CD4-positive, alpha-beta T cell treated with Interleukin-6 for 4 hours (primary cell): ENCODE measurements at regions not wholly inside any gene's neighbourhood (a gene's known extent, or its start where the extent isn't known, plus 50 kb on each side); places are given as distances from the start of the nearest gene placed in this dataset.
"Not testable (repeated sequence)": the region's sequence is repeated elsewhere in the genome, so short reads cannot be mapped to it uniquely, and the experiment has no call there.

Experiments used
- DNase-seq: peaks from one replicate; pipeline ENCODE4 v3.0.0-alpha.2; 2020; ENCODE audit warnings: mixed read lengths

DNA sequence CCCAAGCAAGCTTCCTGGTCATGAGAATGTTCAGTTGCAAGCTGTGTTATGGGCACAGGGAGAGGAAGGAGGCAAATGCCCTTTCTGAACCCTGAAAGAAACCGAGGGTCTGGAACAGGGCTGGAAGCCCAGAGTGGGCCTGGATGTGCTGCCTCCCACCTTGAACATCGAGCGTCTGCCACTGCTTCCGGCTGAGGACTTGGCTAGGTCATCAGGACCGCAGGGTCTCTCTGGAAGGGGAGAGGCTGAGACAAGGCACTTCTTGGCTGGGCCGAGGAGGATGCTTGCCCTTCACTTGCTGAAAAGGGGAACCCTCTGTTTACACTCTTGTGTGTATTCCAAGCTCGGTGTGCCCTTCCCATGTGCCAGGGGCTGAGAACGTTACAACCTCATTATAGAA is 168.0 kb upstream of the C1orf174 start:
- no peak for DNase-seq

DNA sequence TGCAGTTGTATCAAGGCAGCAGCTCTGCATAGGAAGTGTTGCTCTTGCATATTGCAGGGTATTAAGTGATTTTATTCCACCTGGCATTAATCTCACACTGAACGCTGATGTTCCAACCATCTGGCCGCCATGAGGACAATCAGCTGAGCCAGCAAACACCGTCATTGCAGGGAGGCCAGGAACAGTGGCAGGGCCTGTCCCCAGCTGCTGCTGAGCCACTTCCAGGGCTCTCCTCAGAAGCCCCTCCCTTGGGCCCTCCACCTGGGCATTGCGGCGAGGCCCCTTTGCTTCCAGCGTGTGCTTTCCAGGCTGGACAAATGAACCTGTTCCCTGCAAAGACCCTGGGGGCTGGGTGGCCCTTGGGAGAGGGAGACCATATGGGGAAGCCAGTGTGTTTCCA is 171.6 kb upstream of the C1orf174 start:
- DNase-seq = no peak

DNA sequence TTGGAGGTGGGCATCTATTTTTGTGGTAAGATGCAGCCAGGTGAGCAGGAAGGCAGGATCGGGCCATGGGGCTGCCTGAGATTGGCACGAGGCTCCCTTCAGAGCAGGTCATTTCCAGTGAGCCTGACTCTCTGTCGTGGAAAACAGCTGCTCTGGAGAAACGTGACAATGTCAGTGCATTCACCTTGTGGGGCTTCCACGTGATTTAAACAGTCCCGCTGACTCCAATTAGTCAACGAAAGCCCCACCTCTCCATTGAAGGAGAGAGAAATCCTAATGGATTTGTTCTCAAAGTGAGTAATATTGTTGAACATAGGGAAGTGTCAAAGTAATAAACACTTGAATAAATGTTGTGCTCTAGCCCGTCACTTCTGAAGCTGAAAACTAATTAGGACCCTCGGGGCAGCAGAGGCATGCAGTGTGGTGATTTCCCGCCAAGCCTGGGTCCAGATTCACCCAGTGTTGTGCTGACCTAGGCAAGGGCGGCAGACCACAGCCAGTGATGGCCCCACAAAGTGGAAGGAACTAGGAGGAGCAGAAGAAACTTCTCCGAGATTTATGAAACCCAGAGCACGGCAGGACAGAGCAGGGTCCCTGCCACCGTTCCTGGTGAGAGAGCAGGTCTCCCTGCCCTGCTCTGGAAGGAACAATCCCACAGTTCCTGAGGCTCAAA is 172.5 kb upstream of the C1orf174 start:
- DNase-seq = no peak

DNA sequence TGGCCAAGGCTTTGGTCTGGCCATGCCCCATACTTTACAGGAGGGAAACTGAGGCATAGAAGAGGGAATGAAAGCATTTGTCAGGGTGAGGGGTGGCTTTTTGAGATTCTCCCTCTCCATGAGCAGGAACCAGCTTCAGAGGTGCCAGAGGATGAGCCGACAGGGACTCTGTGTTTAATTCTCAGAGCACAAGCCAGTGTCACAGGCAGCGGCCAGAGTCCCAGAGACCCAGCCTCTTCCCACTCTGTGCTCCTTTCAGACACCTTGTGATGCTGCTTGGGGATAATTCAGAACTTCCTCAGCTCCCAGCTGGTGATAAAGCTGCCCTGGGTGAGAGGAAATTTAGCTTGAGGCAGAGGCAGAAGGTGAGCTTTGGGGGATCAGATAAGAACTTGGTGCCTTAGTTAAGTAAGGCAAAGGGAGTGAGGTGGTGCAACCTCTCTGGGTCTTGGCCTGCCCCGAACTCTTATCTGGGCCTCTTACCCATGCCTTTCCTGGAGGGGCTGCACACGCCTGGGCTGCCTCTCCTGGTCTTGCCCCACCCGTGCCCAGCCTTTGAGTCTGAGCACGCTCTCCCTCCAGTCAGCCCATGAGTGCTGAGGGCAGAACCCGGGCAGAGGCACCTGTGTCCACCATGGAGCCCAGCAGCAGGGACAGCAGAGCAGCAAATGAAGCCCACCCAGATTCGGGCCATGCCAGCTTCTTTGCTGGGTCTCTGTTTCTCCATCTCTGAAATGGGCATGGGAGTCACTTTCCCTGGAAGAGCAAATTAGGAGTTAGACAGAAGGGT is 175.6 kb upstream of the C1orf174 start:
- no peak for DNase-seq

DNA sequence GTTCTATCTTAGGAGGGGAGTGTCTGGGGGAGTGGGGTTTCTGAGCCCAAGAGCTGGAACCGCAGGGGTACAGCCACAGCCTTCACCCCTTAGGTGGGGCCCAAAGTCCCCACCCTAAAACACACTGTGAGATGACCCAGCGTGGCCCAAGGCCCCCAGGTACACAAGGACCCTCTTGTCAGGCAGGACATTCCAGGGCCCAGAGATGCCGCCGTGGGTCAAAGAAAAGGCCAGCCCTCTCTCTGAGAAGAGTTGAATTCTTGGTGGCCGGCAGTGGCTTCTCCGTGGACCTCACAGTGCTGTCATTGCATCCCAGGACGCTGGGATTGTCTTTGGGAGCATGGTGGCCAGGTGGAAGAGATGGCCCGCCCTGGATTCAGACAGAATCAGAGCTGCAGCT is 176.3 kb upstream of the C1orf174 start:
- DNase-seq = no peak

DNA sequence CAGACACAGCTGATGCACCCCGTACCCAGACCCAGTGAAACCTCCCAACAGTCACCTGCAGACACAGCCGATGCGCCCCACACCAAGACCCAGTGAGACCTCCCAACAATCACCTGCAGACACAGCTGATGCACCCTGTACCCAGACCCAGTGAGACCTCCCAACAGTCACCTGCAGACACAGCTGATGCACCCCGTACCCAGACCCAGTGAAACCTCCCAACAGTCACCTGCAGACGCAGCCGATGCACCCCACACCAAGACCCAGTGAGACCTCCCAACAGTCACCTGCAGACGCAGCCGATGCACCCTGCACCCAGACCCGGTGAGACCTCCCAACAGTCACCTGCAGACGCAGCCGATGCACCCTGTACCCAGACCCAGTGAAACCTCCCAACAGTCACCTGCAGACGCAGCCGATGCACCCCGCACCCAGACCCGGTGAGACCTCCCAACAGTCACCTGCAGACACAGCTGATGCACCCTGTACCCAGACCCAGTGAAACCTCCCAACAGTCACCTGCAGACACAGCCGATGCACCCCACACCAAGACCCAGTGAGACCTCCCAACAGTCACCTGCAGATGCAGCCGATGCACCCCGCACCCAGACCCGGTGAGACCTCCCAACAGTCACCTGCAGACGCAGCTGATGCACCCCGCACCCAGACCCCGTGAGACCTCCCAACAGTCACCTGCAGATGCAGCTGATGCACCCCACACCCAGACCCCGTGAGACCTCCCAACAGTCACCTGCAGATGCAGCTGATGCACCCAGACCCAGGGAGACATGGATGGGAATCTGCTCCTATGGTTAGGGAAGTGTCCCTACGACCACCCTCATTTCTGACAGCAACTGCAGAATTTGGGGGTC is 178.3 kb upstream of the C1orf174 start:
- DNase-seq = not testable (repeated sequence)

DNA sequence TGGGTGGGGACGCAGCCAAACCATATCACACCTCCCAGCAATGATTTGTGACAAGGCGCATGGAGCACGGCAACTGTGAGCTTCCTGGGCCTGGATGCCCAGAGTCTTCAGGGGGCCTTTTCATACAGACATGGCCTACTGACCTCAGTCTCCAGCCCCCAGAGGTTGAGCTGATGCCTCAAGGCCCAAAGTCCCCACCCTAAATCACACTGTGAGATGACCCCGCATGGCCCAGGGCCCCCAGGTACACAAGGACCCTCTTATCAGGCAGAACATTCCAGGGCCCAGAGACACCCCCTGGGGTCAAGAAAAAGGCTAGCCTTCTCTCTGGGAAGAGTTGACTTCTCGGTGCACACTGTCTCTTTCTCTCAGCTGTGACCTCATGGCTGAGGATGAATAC is 179.7 kb upstream of the C1orf174 start:
- DNase-seq = no peak

DNA sequence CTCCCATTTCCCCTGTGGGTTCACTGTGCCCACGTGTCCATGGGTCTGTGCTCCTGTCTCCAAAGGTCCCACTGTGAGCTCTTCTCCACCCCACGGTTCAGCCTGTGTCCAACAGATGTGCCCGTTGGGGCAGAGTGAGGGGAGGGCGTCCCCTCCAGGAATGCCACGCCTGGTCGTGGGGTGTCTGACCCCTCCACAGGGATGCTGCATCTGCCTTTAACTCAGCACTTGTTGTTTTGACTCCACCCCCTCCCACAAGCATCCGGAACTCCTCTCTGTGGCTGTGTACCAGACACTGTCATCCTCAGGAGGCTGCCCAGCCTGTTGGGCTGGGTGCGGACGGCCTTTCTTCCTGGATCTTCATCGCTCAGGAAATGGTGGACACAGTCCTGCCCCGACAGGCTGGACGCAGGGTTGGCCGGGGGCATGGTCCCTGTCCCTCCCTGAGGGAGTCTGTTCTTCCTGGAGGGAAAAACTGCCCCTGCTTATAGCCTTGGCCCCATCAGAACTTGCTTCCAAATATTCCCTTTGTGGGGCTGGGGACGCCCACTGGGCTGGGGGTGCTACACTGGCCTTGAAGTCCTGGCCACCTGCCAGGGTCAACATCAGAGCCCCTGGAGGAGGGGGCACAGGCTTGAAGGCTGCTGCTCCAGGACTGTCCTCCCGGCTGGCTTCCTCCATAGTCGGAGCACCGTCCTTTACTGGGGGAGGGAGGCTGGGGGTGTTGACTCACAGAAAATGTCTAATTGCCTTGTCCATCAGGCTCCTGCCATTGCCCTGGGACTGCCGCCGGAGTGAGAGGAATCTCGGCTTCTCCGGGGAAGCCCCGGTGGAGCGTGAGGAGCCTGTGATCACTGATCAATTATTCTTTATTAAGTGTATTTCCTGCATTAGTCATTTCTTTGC is 182.0 kb upstream of the C1orf174 start:
- no peak for DNase-seq

DNA sequence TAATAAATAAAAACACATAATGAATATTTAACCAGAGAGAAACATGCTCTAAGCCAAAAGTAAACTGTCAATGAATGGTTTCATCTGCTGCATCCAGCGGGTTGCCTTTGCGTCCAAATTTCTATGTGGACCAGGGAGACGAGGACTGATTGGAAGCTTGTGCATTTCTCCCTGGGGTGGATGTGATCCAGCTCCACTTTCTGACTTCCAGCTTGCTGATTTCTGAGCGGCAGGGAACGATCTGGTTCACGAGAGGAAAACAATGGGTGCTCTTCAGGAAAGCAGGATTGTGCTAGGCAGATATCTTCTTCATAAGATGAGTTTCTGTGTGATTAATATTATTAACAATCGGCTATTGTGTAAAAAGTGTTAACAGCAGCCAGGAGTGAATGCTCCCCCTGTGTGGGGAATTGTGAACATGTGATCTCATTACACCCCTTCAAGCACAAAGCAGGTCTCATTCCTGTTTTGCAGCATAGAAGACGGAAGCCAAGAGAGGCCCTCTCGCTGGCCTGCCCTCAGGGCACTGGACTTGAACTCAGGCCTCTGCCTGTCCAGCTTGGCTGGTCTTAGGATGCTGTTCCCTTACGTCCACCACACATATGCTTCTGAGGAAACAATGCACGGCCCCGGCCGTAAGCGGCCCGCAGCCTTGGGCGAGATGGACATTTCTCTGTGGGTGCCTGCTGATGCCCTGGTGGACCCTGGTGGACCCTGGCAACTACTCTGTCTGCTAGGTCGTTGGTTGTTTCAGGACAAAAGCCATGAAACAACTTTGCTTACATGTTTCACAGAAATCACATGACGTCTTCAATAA is 183.4 kb upstream of the C1orf174 start:
- no peak for DNase-seq

DNA sequence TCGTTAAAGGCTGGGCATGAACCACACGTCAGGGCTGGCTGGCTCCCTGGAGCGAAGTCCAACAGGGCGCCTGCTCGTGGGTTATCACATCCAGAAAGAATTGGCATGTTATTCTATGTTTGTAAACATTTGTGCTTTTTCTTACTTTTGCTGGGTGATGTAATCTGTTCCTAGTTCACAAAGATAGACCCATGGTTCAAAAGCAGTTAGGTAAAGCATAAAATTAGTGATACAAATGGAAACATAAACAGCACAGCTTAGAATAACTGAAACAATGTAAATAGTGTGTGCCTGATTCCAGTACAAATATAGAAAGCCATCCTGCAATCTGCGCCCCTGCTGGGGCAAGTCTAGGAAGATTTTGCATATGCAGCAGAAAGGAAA is 184.0 kb upstream of the C1orf174 start:
- DNase-seq = no peak

DNA sequence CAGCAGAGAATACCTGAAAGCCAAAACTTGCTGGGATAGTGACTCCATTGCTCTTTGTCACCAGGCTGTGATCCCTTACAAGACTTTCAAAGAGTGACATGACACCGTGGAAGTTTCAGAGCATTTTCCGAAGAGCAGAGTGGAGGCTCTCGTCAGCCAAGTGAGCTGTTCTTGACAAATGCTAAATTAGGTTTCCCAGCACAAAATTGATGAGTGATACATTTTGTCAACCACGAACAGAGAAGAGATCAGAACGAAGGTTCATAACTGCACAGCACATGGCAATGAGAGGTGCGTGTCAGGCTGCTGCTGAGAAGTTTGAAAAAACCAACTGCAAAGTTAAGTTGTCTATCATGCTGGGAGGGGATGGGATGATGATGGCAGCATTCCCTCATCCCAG is 184.4 kb upstream of the C1orf174 start:
- no peak for DNase-seq

DNA sequence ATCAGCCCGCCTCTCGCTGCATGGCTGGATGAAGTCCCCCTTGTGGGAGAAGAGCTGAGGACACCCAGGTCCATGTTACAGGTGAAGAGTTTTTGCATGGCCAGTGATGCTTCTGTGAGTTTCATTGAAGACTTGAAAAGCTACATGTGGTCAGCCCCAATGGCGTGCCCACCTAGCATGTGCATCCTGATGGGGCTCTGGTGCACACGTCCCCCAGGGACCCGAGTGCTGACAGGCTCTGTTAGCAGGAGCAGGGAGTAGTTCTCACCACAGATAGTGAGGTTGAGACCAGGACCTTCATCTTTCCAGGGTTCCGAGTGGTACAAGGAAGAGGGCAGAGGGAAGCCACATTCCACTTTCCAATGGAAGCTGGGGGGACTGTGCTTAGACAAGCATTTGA is 184.8 kb upstream of the C1orf174 start:
- DNase-seq = no peak

DNA sequence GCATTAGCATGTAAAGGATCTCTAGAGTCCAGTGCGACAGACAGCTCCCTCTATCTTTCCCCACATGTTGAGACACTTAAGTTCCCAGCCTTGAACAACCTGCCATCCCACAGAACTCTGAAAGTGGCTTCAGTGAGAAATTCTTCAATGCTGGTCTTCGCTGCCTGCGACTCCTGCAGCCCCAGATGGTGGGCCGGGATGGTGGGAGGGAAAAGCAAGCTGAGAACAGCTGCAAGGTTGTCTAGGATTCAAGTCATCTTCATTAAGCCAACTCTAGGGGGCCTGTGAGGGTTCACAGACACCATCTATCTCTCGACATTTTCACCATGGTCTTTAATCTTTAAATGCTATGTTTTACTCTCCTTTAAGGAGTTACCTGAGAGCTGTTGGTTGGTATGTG is 185.5 kb upstream of the C1orf174 start:
- no peak for DNase-seq

DNA sequence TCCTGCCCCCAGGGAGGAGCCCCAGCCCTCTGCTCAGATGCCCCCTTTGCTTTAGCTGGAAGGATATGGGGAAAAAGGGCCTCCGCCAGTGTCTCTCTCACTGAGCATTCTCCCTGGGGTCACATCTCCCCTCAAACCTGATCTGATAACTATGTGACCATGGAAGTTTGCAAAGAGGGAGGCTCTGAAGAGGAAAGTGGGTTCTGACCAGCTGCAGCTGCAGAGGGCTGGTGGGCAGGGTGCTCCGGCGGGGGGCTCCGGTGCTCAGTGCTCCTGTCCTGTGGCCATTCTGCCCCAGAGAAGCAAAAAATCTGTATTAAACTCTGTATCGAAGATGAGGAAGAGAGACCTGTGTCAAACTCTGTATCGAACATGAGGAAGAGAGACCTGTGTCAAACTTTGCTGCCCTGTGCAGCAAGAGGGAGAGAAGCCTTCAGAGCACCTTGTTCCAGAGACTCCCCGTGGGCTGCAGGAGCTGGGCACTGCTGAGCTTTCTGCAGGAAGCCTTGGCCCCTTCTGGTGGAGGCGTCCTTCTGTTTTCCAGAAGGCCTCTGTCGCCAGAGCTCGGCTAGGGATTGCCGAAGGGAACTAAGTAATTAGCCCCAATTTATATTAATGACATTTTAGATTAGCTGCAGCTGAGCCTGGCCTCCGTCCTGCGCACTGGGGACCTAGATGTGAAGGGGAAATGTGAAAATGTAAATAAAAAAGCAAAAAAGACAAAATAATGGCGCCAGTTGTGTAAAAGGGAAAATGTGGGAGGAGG is 186.2 kb upstream of the C1orf174 start:
- no peak for DNase-seq

DNA sequence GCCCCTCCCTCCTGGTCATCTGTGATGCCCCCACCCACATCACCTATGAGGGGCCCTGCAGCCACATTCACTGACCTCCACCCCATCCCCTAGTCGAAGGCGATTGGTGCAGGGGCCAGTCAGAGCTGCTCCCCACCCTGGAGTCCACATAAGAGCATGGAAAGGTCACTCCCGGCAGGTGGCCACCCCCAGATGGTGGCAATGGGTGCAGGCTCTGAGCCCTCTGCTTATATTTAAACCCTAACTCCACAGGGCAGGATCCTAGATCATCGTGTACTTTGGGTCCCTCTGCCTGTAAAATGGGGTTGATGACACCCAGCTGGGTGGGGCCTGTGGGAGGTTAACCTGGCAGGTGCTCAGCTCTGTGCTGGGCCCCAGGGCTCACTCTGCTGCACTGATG is 186.8 kb upstream of the C1orf174 start:
- no peak for DNase-seq

DNA sequence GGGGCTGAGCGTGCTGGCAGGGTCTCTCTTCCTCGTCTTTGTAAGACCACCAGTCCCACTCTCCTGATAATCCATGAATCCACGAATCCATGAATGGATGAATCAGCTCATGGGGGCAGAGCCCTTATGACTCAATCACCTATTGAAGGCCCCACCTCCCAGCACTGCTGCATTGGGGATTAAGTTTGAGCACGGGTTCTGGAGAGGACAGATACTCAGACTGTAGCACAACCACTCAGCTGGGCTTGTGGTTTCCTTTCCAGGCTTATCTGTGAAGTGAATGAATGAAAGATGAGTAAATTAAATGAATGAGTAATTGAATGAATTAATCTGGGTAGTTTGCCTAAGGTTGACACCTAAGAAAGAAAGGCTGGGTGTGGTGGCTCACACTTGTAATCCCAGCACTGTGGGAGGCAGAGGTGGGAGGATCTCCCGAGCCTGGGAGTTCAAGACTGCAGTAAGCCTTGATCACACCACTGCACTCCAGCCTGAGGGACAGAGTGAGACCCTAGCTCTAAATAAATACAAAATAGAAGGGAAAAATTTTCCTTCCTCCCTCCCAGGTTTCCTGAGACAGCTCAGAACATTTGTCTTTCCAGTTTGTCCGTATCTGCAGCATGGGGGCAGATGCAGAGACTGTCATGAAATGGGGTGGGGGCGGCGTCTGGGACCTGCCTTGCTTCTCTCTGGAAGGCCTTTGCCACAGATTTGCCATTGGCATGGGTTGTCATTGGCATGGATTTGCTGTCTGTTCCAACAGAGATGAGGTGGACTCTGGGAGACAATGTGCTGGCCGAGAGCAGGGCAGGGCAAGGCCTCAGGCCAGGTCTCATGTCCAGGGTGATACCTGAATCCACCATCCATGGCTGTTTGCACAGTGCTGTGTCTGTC is 187.7 kb upstream of the C1orf174 start:
- no peak for DNase-seq

DNA sequence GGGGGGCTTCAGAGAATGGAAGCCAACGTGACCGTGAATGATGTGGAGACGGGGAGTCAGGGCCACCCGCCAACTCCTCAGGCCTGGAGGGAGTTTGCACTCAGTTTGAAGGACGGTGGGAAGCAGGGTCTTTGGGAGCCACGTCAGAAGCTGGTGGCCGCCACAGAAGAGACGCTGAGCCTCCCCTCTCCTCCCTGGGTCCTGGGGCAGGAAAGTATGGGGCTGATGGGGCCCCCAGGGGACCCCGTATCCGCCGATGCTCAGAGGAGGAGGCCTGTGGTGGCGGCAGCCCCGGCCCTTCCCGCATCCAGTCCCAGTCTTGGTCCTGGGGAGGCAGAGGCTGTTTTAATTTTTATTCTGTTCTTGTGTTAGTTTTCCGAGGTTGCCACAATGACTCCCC is 188.6 kb upstream of the C1orf174 start:
- DNase-seq = no peak

DNA sequence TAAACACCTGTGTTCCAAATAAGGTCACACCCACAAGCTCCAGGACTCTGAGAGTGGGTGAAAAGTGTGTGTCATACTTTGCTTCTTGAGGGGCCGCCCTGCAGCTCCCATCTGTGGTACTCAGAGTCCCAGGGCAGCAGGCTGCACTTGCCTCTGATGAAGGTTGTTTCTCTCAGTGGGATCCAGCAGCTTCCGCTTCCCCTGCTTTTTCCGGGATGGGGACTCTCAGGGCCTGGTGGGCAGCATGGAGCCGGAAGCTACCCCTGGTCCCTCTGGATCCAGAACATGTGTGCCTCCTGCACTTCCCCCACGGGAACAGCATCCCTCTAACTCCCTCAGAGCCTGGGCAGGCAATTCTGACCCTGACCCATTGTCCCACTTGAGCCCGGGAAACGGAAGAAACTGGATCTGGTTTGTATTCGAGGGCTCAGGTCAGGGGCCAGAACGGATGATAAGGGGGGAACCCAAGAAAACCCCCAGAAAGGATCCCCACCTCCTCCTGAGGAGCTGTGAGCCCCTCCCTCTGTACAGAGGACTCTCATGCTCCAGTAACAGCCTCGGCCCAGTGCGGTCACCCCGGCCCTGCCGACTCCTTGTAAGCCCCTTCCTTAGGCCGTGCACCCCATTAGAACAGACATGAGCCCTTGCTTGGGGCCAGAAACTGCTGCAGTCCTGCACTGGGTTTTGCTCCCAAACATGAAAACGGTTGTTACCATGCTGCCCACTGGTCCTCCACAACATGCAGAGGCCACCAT is 189.5 kb upstream of the C1orf174 start:
- no peak for DNase-seq

DNA sequence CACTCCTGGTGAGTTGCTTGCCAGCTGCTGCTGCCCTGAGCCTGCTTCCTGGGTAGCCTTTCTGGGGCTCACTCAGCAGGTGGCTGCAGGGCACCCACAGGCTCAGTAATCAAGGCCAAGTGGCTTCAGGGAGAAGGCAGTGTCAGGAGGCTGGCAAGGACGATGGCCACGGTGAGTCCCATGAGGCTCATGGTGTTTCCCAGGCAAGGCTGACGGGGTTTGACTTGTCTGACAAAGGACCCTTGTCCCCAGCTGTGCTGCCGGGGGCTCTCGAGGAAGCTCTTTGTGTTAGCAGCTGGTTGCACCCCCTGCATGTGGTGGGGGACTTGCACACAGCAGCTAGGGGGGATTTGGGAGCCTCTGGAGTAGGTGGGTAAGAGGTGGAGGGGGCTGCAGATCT is 190.5 kb upstream of the C1orf174 start:
- no peak for DNase-seq
